Raji (cell line): ENCODE measurements at regions not wholly inside any gene's neighbourhood (a gene's known extent, or its start where the extent isn't known, plus 50 kb on each side); places are given as distances from the start of the nearest gene placed in this dataset.

Source experiments
- POLR2A ChIP-seq: IDR thresholded peaks from 2 replicates; pipeline ENCODE4 v1.6.1; 2011; ENCODE audit warnings: low read depth, low read length, control low read depth; ENCODE audit not compliant: insufficient read depth

- TF ChIP-seq POLR2A, result no peak
Measured at GRCh38 chrX:40253771-40254170, 156.0 kb upstream of the BCOR start.

- TF ChIP-seq POLR2A, result no peak
Measured at GRCh38 chrX:40249582-40249981, 151.8 kb upstream of the BCOR start.

- no peak for TF ChIP-seq POLR2A
Measured at GRCh38 chrX:40248822-40249221, 151.1 kb upstream of the BCOR start.

GRCh38 chrX:40247848-40248622 lies 150.3 kb upstream of the BCOR start:
- TF ChIP-seq POLR2A, result no peak

- no peak for TF ChIP-seq POLR2A
Measured at GRCh38 chrX:40247382-40247781, 149.6 kb upstream of the BCOR start.

- no peak for TF ChIP-seq POLR2A
Measured at GRCh38 chrX:40245488-40246071, 147.8 kb upstream of the BCOR start.

- TF ChIP-seq POLR2A, result no peak
Measured at GRCh38 chrX:40244980-40245379, 147.2 kb upstream of the BCOR start.

- TF ChIP-seq POLR2A, result no peak
Measured at GRCh38 chrX:40243755-40244515, 146.2 kb upstream of the BCOR start.

- TF ChIP-seq POLR2A, result no peak
Measured at GRCh38 chrX:40240844-40241243, 143.1 kb upstream of the BCOR start.

GRCh38 chrX:40237731-40238178 lies 140.0 kb upstream of the BCOR start:
- TF ChIP-seq POLR2A, result no peak

GRCh38 chrX:40230646-40231045 lies 132.9 kb upstream of the BCOR start:
- no peak for TF ChIP-seq POLR2A

- no peak for TF ChIP-seq POLR2A
Measured at GRCh38 chrX:40227125-40227524, 129.4 kb upstream of the BCOR start.

- TF ChIP-seq POLR2A, result no peak
Measured at GRCh38 chrX:40224658-40225057, 126.9 kb upstream of the BCOR start.

- no peak for TF ChIP-seq POLR2A
Measured at GRCh38 chrX:40213092-40213491, 115.3 kb upstream of the BCOR start.

GRCh38 chrX:40209951-40210617 lies 112.3 kb upstream of the BCOR start:
- TF ChIP-seq POLR2A, result no peak

GRCh38 chrX:40207626-40208025 lies 109.9 kb upstream of the BCOR start:
- TF ChIP-seq POLR2A, result no peak

- TF ChIP-seq POLR2A, result no peak
Measured at GRCh38 chrX:40205471-40205870, 107.7 kb upstream of the BCOR start.
